H9 (cell line): ENCODE measurements at regions not wholly inside any gene's neighbourhood (a gene's known extent, or its start where the extent isn't known, plus 50 kb on each side); places are given as distances from the start of the nearest gene placed in this dataset.

Experiments
- DNase-seq: peaks from one replicate; pipeline ENCODE4 v3.0.0-alpha.2; 2017
- H2AFZ ChIP-seq: one replicate; pipeline ENCODE4 v1.6.1; 2013; ENCODE audit warnings: mild to moderate bottlenecking, low read length, control low read depth, moderate library complexity
- H2AK5ac ChIP-seq: 2 replicates; pipeline ENCODE4 v1.6.1; 2013; ENCODE audit warnings: low read length, control low read depth, mixed read lengths; ENCODE audit not compliant: insufficient read length
- H2BK120ac ChIP-seq: one replicate; pipeline ENCODE4 v1.6.1; 2013; ENCODE audit warnings: low read depth, mild to moderate bottlenecking, low read length, control low read depth, inconsistent platforms; ENCODE audit not compliant: poor library complexity, severe bottlenecking
- H2BK12ac ChIP-seq: 2 replicates; pipeline ENCODE4 v1.6.1; 2013; ENCODE audit warnings: low read length, control low read depth, mixed read lengths, low read depth; ENCODE audit not compliant: insufficient read length
- H2BK15ac ChIP-seq: 2 replicates; pipeline ENCODE4 v1.6.1; 2013; ENCODE audit warnings: low read depth, low read length, control low read depth
- H2BK20ac ChIP-seq: one replicate; pipeline ENCODE4 v1.6.1; 2013; ENCODE audit warnings: low read depth, mild to moderate bottlenecking, low read length, control low read depth, inconsistent platforms; ENCODE audit not compliant: poor library complexity, severe bottlenecking
- H2BK5ac ChIP-seq: 2 replicates; pipeline ENCODE4 v1.6.1; 2013; ENCODE audit warnings: low read length, control low read depth, mixed read lengths; ENCODE audit not compliant: insufficient read length
- H3K14ac ChIP-seq: 2 replicates; pipeline ENCODE4 v1.6.1; 2013; ENCODE audit warnings: low read length, control low read depth; ENCODE audit not compliant: insufficient read depth
- H3K18ac ChIP-seq: 2 replicates; pipeline ENCODE4 v1.6.1; 2013; ENCODE audit warnings: low read depth, mild to moderate bottlenecking, mixed read lengths, low read length, control low read depth; ENCODE audit not compliant: insufficient read length
- H3K23ac ChIP-seq: 2 replicates; pipeline ENCODE4 v1.6.1; 2013; ENCODE audit warnings: low read length, control low read depth, mixed read lengths, low read depth; ENCODE audit not compliant: insufficient read length
- H3K23me2 ChIP-seq: 2 replicates; pipeline ENCODE4 v1.6.1; 2013; ENCODE audit warnings: low read depth, mild to moderate bottlenecking, mixed read lengths, low read length, control low read depth; ENCODE audit not compliant: insufficient read length, poor library complexity, severe bottlenecking
- H3K27ac ChIP-seq: 2 replicates; pipeline ENCODE4 v1.5.1; 2013; ENCODE audit warnings: low read length, control low read depth, mixed read lengths, low read depth; ENCODE audit not compliant: insufficient read length
- H3K27me3 ChIP-seq: 2 replicates; pipeline ENCODE4 v1.6.1; 2013; ENCODE audit warnings: low read length, control low read depth, inconsistent platforms; ENCODE audit not compliant: insufficient read depth
- H3K4ac ChIP-seq: 2 replicates; pipeline ENCODE4 v1.6.1; 2013; ENCODE audit warnings: low read depth, mild to moderate bottlenecking, control low read depth, inconsistent platforms, low read length, moderate library complexity
- H3K4me1 ChIP-seq: 2 replicates; pipeline ENCODE4 v1.6.1; 2013; ENCODE audit warnings: low read length, control low read depth, inconsistent platforms; ENCODE audit not compliant: insufficient read depth
- H3K4me2 ChIP-seq: 2 replicates; pipeline ENCODE4 v1.6.1; 2013; ENCODE audit warnings: low read length, control low read depth, mixed read lengths; ENCODE audit not compliant: insufficient read length, insufficient read depth
- H3K56ac ChIP-seq: 2 replicates; pipeline ENCODE4 v1.6.1; 2013; ENCODE audit warnings: low read depth, mild to moderate bottlenecking, mixed read lengths, low read length, control low read depth; ENCODE audit not compliant: insufficient read length
- H3K79me1 ChIP-seq: 2 replicates; pipeline ENCODE4 v1.6.1; 2013; ENCODE audit warnings: low read depth, mild to moderate bottlenecking, moderate library complexity, low read length, control low read depth, inconsistent platforms; ENCODE audit not compliant: insufficient read depth, poor library complexity, severe bottlenecking
- H3K79me2 ChIP-seq: 2 replicates; pipeline ENCODE4 v1.6.1; 2013; ENCODE audit warnings: low read length, control low read depth, inconsistent platforms; ENCODE audit not compliant: insufficient read depth
- H3K9ac ChIP-seq: 2 replicates; pipeline ENCODE4 v1.6.1; 2013; ENCODE audit warnings: low read length, control low read depth, mixed read lengths; ENCODE audit not compliant: insufficient read length; ENCODE audit errors: extremely low read depth
- H3K9me3 ChIP-seq: one replicate; pipeline ENCODE4 v1.6.1; 2013; ENCODE audit warnings: low read depth, low read length, inconsistent platforms; ENCODE audit not compliant: control insufficient read depth
- H3T11ph ChIP-seq: one replicate; pipeline ENCODE4 v1.6.1; 2013; ENCODE audit warnings: mild to moderate bottlenecking, low read length, control low read depth, inconsistent platforms
- H4K20me1 ChIP-seq: one replicate; pipeline ENCODE4 v1.6.1; 2013; ENCODE audit not compliant: control insufficient read depth, insufficient read length, insufficient read depth
- H4K5ac ChIP-seq: 2 replicates; pipeline ENCODE4 v1.6.1; 2013; ENCODE audit warnings: low read depth, mild to moderate bottlenecking, mixed read lengths, low read length, control low read depth; ENCODE audit not compliant: insufficient read length
- H4K8ac ChIP-seq: replicated peaks from 2 replicates; pipeline ENCODE4 v1.6.1; 2013; ENCODE audit warnings: low read length, control low read depth, mixed read lengths, low read depth; ENCODE audit not compliant: insufficient read length
- H4K91ac ChIP-seq: 2 replicates; pipeline ENCODE4 v1.6.1; 2013; ENCODE audit warnings: low read depth, mild to moderate bottlenecking, moderate library complexity, mixed read lengths, low read length, control low read depth; ENCODE audit not compliant: insufficient read length
- H3K27ac Mint-ChIP-seq, 3 experiments: 2 replicates in 2 of 3; 3 replicates in 1 of 3; pipeline ENCODE4 v1.8.0; 2020 to 2021; ENCODE audit warnings: mixed read lengths in 3 of 3, mild to moderate bottlenecking in 1 of 3, moderate library complexity in 1 of 3
- H3K27me3 Mint-ChIP-seq: 2 replicates; pipeline ENCODE4 v1.8.0; 2021; ENCODE audit warnings: low read depth, mild to moderate bottlenecking, moderate library complexity, mixed read lengths
- H3K36me3 Mint-ChIP-seq, 3 experiments: 2 replicates in 2 of 3; 3 replicates in 1 of 3; pipeline ENCODE4 v1.8.0; 2020 to 2021; ENCODE audit warnings: low read depth in 3 of 3, mixed read lengths in 3 of 3; ENCODE audit not compliant: insufficient read depth in 1 of 3
- H3K4me1 Mint-ChIP-seq, 2 experiments: 2 replicates each; pipeline ENCODE4 v1.8.0; 2020; ENCODE audit warnings: mixed read lengths in 2 of 2
- H3K4me3 Mint-ChIP-seq, 2 experiments: 2 replicates in 1 of 2; 3 replicates in 1 of 2; pipeline ENCODE4 v1.8.0; 2020 to 2021; ENCODE audit warnings: mild to moderate bottlenecking in 2 of 2, mixed read lengths in 2 of 2, moderate library complexity in 1 of 2
- H3K9me3 Mint-ChIP-seq, 2 experiments: 2 replicates in 1 of 2; 3 replicates in 1 of 2; pipeline ENCODE4 v1.8.0; 2020; ENCODE audit warnings: mild to moderate bottlenecking in 2 of 2, mixed read lengths in 2 of 2, moderate library complexity in 1 of 2
- CTCF ChIP-seq: fragments of 200-600 bp; sonication (generic); conservative IDR thresholded peaks from 3 replicates; pipeline ENCODE4 v1.8.0; 2021; ENCODE audit warnings: antibody characterized with exemption, mild to moderate bottlenecking

GRCh38 chr2:12119841-12120240, 373.4 kb downstream of the LPIN1 start:
- Histone ChIP-seq H3T11ph (no peak overlapping the region), H3K9ac (no peak overlapping the region), H3K27me3 (no peaks in the 10 kb centered on the region), H3K4ac (no peak overlapping the region), H4K5ac (no peak overlapping the region), H2AFZ (no peak overlapping the region), H3K14ac (no peak overlapping the region), H4K8ac (no peak overlapping the region), H3K56ac (no peak overlapping the region), H3K79me2 (no peaks in the 10 kb centered on the region), H2BK20ac (no peak overlapping the region), H3K18ac (no peak overlapping the region), H3K23me2 (no peaks in the 10 kb centered on the region), H3K79me1 (no peaks in the 10 kb centered on the region), H2AK5ac (no peak overlapping the region), H4K91ac (no peak overlapping the region), H3K9me3 (no peaks in the 10 kb centered on the region), H4K20me1 (no peaks in the 10 kb centered on the region), H3K4me2 (no peak overlapping the region), H3K23ac (no peak overlapping the region), H2BK12ac (no peak overlapping the region), H2BK120ac (no peak overlapping the region), H3K27ac (no peak overlapping the region), H2BK15ac (no peak overlapping the region), H3K4me1 (peaks cover 3% of the 10 kb centered on the region; the same call in 1 of the 2 replicates), H2BK5ac (no peak overlapping the region)
- no peaks in the 10 kb centered on the region for H3K27me3 Mint-ChIP-seq
- H3K9me3 Mint-ChIP-seq = no peaks in the 10 kb centered on the region
- H3K27ac Mint-ChIP-seq = no peak overlapping the region
- peaks cover 6 to 8% of the 10 kb centered on the region in 2 experiments for H3K4me1 Mint-ChIP-seq
- DNase-seq = no peak
- TF ChIP-seq CTCF = no peak
- no peak overlapping the region for H3K4me3 Mint-ChIP-seq
- H3K36me3 Mint-ChIP-seq = peaks cover 0 to 2% (median 0%) of the 10 kb centered on the region in 3 experiments; a peak in 1 of 7 replicates
